SK-N-MC (cell line): ENCODE measurements at regions not wholly inside any gene's neighbourhood (a gene's known extent, or its start where the extent isn't known, plus 50 kb on each side); places are given as distances from the start of the nearest gene placed in this dataset.
"Not testable (repeated sequence)": the region's sequence is repeated elsewhere in the genome, so short reads cannot be mapped to it uniquely, and the experiment has no call there.

Experiments used
- EZH2 ChIP-seq: fragments of 200-600 bp; sonication (generic); IDR thresholded peaks from one replicate; pipeline ENCODE4 v1.6.1; 2017; ENCODE audit warnings: antibody characterized with exemption
- POLR2AphosphoS5 ChIP-seq: IDR thresholded peaks from 2 replicates; pipeline ENCODE4 v1.6.1; 2012; ENCODE audit warnings: mild to moderate bottlenecking, low read depth, low read length, borderline replicate concordance

DNA sequence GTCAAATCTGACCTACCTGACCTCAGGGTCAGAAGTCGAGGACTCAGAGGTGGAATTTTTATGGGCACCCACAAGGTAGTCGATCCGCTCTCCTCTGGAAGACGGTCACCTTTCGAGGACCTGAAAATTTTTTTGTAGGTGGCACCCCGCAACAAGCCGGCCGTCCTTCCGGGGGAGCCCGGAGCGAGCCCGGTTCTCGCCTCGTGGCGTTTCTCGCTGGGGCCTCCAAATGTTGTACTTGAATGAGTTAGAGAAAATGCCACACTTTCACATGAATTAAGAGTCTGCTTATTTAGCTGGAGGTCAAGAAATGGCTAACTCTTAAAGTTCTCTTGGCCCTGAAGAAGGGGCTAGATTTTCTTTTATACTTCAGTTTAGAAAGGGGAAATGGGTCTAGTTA, 169.0 kb upstream of the CCZ1B start:
- not testable (repeated sequence) for TF ChIP-seq POLR2AphosphoS5, EZH2
